ENCODE measurements at regions not wholly inside any gene's neighbourhood (a gene's known extent, or its start where the extent isn't known, plus 50 kb on each side); places are given as distances from the start of the nearest gene placed in this dataset.

GRCh38 chr2:151085181-151085611 lies 176.5 kb downstream of the RBM43 start:
- TF ChIP-seq, protein P1, sequence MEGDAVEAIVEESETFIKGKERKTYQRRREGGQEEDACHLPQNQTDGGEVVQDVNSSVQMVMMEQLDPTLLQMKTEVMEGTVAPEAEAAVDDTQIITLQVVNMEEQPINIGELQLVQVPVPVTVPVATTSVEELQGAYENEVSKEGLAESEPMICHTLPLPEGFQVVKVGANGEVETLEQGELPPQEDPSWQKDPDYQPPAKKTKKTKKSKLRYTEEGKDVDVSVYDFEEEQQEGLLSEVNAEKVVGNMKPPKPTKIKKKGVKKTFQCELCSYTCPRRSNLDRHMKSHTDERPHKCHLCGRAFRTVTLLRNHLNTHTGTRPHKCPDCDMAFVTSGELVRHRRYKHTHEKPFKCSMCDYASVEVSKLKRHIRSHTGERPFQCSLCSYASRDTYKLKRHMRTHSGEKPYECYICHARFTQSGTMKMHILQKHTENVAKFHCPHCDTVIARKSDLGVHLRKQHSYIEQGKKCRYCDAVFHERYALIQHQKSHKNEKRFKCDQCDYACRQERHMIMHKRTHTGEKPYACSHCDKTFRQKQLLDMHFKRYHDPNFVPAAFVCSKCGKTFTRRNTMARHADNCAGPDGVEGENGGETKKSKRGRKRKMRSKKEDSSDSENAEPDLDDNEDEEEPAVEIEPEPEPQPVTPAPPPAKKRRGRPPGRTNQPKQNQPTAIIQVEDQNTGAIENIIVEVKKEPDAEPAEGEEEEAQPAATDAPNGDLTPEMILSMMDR (conservative IDR thresholded peaks at IDR 0.05): no peak
- TF ChIP-seq ZFX (IDR thresholded peaks at IDR 0.05): no peak
